Stimulated activated naive B cell treated with anti-CD40 and anti-IgM and Interleukin-4, amounts not matched to agents 10 μg/mL and 1 μg/mL and 100 μg/mL, for 72 hours (primary cell): ENCODE measurements at regions not wholly inside any gene's neighbourhood (a gene's known extent, or its start where the extent isn't known, plus 50 kb on each side); places are given as distances from the start of the nearest gene placed in this dataset.

Experiments
- ATAC-seq, 2 donors: fragments of 150-1000 bp; cut with Tn5 transposase; replicated peaks; 2 replicates each; pipeline ENCODE4 v1.10.0; 2021; ENCODE audit warnings: moderate library complexity in 1 of 2
- DNase-seq: peaks from one replicate; pipeline ENCODE4 v3.0.0; 2021
- H3K27ac Mint-ChIP-seq: one replicate; pipeline ENCODE4 v1.8.0; 2022; ENCODE audit warnings: mild to moderate bottlenecking, mixed read lengths
- H3K27me3 Mint-ChIP-seq, 2 donors: one replicate each; pipeline ENCODE4 v1.8.0; 2022; ENCODE audit warnings: mixed read lengths in 2 of 2
- H3K36me3 Mint-ChIP-seq, 2 donors: one replicate each; pipeline ENCODE4 v1.8.0; 2022; ENCODE audit warnings: mixed read lengths in 2 of 2, mild to moderate bottlenecking in 1 of 2
- H3K4me1 Mint-ChIP-seq, 2 donors: one replicate each; pipeline ENCODE4 v1.8.0; 2022; ENCODE audit warnings: mixed read lengths in 2 of 2, mild to moderate bottlenecking in 1 of 2
- H3K4me3 Mint-ChIP-seq, 2 donors: one replicate each; pipeline ENCODE4 v1.8.0; 2022; ENCODE audit warnings: mild to moderate bottlenecking in 2 of 2, mixed read lengths in 2 of 2, moderate library complexity in 1 of 2
- H3K9me3 Mint-ChIP-seq, 2 donors: one replicate each; pipeline ENCODE4 v1.8.0; 2022; ENCODE audit warnings: mixed read lengths in 2 of 2, mild to moderate bottlenecking in 1 of 2

- ATAC-seq: no peak
- no peak for DNase-seq
- Mint-ChIP-seq H3K27me3 (no peaks in the 10 kb centered on the region), H3K4me3 (no peak overlapping the region), H3K4me1 (peaks cover 9 to 33% of the 10 kb centered on the region in 2 donors), H3K27ac (peak overlapping the region; percentile 26), H3K36me3 (peaks cover 0 to 4% of the 10 kb centered on the region in 2 donors), H3K9me3 (no peaks in the 10 kb centered on the region)
Measured at GRCh38 chr18:73948497-73948896, 199.1 kb downstream of the FBXO15 start.

- no peaks in the 10 kb centered on the region for H3K27me3 Mint-ChIP-seq
- H3K27ac Mint-ChIP-seq: peak overlapping the region; percentile 26
- peaks cover 9 to 29% of the 10 kb centered on the region in 2 donors for H3K4me1 Mint-ChIP-seq
- no peak for DNase-seq
- no peak for ATAC-seq
- H3K9me3 Mint-ChIP-seq: no peaks in the 10 kb centered on the region
- H3K36me3 Mint-ChIP-seq: peaks cover 0 to 4% of the 10 kb centered on the region in 2 donors
- H3K4me3 Mint-ChIP-seq: no peak overlapping the region
Measured at GRCh38 chr18:73948084-73948483, 199.6 kb downstream of the FBXO15 start.

- H3K4me3 Mint-ChIP-seq: peak overlapping the region in 1 of 2 donors; percentile 1
- DNase-seq (no peak), ATAC-seq (peak; percentile 59 to 70)
- H3K27me3 Mint-ChIP-seq: no peaks in the 10 kb centered on the region
- no peaks in the 10 kb centered on the region for H3K9me3 Mint-ChIP-seq
- peaks cover 9 to 29% of the 10 kb centered on the region in 2 donors for H3K4me1 Mint-ChIP-seq
- H3K27ac Mint-ChIP-seq: peak overlapping the region; percentile 44
- H3K36me3 Mint-ChIP-seq: peaks cover 0 to 4% of the 10 kb centered on the region in 2 donors
Measured at GRCh38 chr18:73947180-73947921, 200.3 kb downstream of the FBXO15 start.

- DNase-seq: no peak
- Mint-ChIP-seq H3K27ac (no peak overlapping the region), H3K4me1 (peaks cover 9 to 29% of the 10 kb centered on the region in 2 donors), H3K9me3 (no peaks in the 10 kb centered on the region), H3K36me3 (peaks cover 0 to 4% of the 10 kb centered on the region in 2 donors), H3K27me3 (no peaks in the 10 kb centered on the region), H3K4me3 (no peak overlapping the region)
- peak in 1 of 2 donors; percentile 10 for ATAC-seq
Measured at GRCh38 chr18:73945130-73945792, 202.4 kb downstream of the FBXO15 start.

GRCh38 chr18:73944715-73945114, 202.9 kb downstream of the FBXO15 start:
- H3K27me3 Mint-ChIP-seq: peaks cover 0 to 3% of the 10 kb centered on the region in 2 donors
- H3K27ac Mint-ChIP-seq: no peak overlapping the region
- H3K4me1 Mint-ChIP-seq: peaks cover 9 to 29% of the 10 kb centered on the region in 2 donors
- H3K36me3 Mint-ChIP-seq: peaks cover 0 to 4% of the 10 kb centered on the region in 2 donors
- no peaks in the 10 kb centered on the region for H3K9me3 Mint-ChIP-seq
- no peak for DNase-seq
- no peak overlapping the region for H3K4me3 Mint-ChIP-seq
- peak; percentile 32 to 60 for ATAC-seq

GRCh38 chr18:73943763-73944162, 203.9 kb downstream of the FBXO15 start:
- DNase-seq: no peak
- Mint-ChIP-seq H3K4me3 (no peak overlapping the region), H3K4me1 (peaks cover 9 to 26% of the 10 kb centered on the region in 2 donors), H3K27me3 (peaks cover 0 to 12% of the 10 kb centered on the region in 2 donors), H3K9me3 (no peaks in the 10 kb centered on the region), H3K27ac (no peak overlapping the region), H3K36me3 (peaks cover 0 to 4% of the 10 kb centered on the region in 2 donors)
- no peak for ATAC-seq

GRCh38 chr18:73942956-73943355, 204.7 kb downstream of the FBXO15 start:
- no peak for DNase-seq
- Mint-ChIP-seq H3K4me1 (peaks cover 8 to 18% of the 10 kb centered on the region in 2 donors), H3K27me3 (peaks cover 0 to 12% of the 10 kb centered on the region in 2 donors), H3K27ac (no peak overlapping the region), H3K9me3 (no peaks in the 10 kb centered on the region), H3K4me3 (no peak overlapping the region), H3K36me3 (no peaks in the 10 kb centered on the region)
- no peak for ATAC-seq

- Mint-ChIP-seq H3K9me3 (no peaks in the 10 kb centered on the region), H3K4me3 (no peak overlapping the region), H3K36me3 (no peaks in the 10 kb centered on the region), H3K4me1 (peaks cover 2 to 10% of the 10 kb centered on the region in 2 donors), H3K27me3 (peaks cover 3 to 12% of the 10 kb centered on the region in 2 donors), H3K27ac (no peak overlapping the region)
- DNase-seq (no peak), ATAC-seq (no peak)
Measured at GRCh38 chr18:73942081-73942625, 205.5 kb downstream of the FBXO15 start.

GRCh38 chr18:73940721-73941120, 206.9 kb downstream of the FBXO15 start:
- ATAC-seq (no peak), DNase-seq (no peak)
- Mint-ChIP-seq H3K36me3 (no peaks in the 10 kb centered on the region), H3K9me3 (no peaks in the 10 kb centered on the region), H3K4me1 (no peaks in the 10 kb centered on the region), H3K4me3 (no peak overlapping the region), H3K27me3 (peaks cover 3 to 12% of the 10 kb centered on the region in 2 donors), H3K27ac (no peak overlapping the region)

- no peak for DNase-seq
Measured at GRCh38 chr18:73939391-73939790, 208.2 kb downstream of the FBXO15 start.

GRCh38 chr18:73933685-73934084, 213.9 kb downstream of the FBXO15 start:
- ATAC-seq (no peak), DNase-seq (no peak)
- peaks cover 4 to 6% of the 10 kb centered on the region in 2 donors for H3K9me3 Mint-ChIP-seq
- peaks cover 0 to 3% of the 10 kb centered on the region in 2 donors for H3K27me3 Mint-ChIP-seq
- H3K36me3 Mint-ChIP-seq: no peaks in the 10 kb centered on the region
- no peak overlapping the region for H3K27ac Mint-ChIP-seq
- no peaks in the 10 kb centered on the region for H3K4me1 Mint-ChIP-seq
- no peak overlapping the region for H3K4me3 Mint-ChIP-seq

More at GRCh38 chr18:73939391-73939790, 208.2 kb downstream of the FBXO15 start:
- Mint-ChIP-seq H3K9me3 (no peaks in the 10 kb centered on the region), H3K4me1 (no peaks in the 10 kb centered on the region), H3K36me3 (no peaks in the 10 kb centered on the region), H3K27ac (no peak overlapping the region), H3K27me3 (peaks cover 3 to 12% of the 10 kb centered on the region in 2 donors), H3K4me3 (no peak overlapping the region)
- no peak for ATAC-seq

GRCh38 chr18:73932976-73933375, 214.7 kb downstream of the FBXO15 start:
- Mint-ChIP-seq H3K27me3 (peaks cover 0 to 3% of the 10 kb centered on the region in 2 donors), H3K9me3 (peaks cover 4 to 6% of the 10 kb centered on the region in 2 donors), H3K4me1 (no peaks in the 10 kb centered on the region), H3K4me3 (no peak overlapping the region), H3K36me3 (no peaks in the 10 kb centered on the region), H3K27ac (no peak overlapping the region)
- no peak for ATAC-seq
- DNase-seq: no peak

GRCh38 chr18:73927496-73927895, 220.1 kb downstream of the FBXO15 start:
- peaks cover 7 to 9% of the 10 kb centered on the region in 2 donors for H3K27me3 Mint-ChIP-seq
- no peak for ATAC-seq

GRCh38 chr18:73924836-73925235, 222.8 kb downstream of the FBXO15 start:
- no peaks in the 10 kb centered on the region for H3K4me1 Mint-ChIP-seq
- H3K27ac Mint-ChIP-seq: no peak overlapping the region
- no peak overlapping the region for H3K4me3 Mint-ChIP-seq
- ATAC-seq (no peak), DNase-seq (no peak)
- no peaks in the 10 kb centered on the region for H3K9me3 Mint-ChIP-seq
- peaks cover 18 to 20% of the 10 kb centered on the region in 2 donors for H3K27me3 Mint-ChIP-seq
- H3K36me3 Mint-ChIP-seq: no peaks in the 10 kb centered on the region

More at GRCh38 chr18:73927496-73927895, 220.1 kb downstream of the FBXO15 start:
- Mint-ChIP-seq H3K27ac (no peak overlapping the region), H3K36me3 (no peaks in the 10 kb centered on the region), H3K4me3 (no peak overlapping the region), H3K4me1 (no peaks in the 10 kb centered on the region), H3K9me3 (peaks cover 4 to 6% of the 10 kb centered on the region in 2 donors)
- no peak for DNase-seq
